GM04503 (cell line): ENCODE measurements at regions not wholly inside any gene's neighbourhood (a gene's known extent, or its start where the extent isn't known, plus 50 kb on each side); places are given as distances from the start of the nearest gene placed in this dataset.

Source experiments
- DNase-seq: peaks from one replicate; pipeline ENCODE4 v3.0.0-alpha.2; 2012; ENCODE audit warnings: low read depth

GRCh38 chr11:113634940-113635575 is 71.0 kb downstream of the TMPRSS5 start:
- DNase-seq = no peak

- DNase-seq = peak; percentile 73
Measured at GRCh38 chr11:113632981-113633380, 73.1 kb downstream of the TMPRSS5 start.

GRCh38 chr11:113629562-113629961 is 76.5 kb downstream of the TMPRSS5 start:
- DNase-seq = no peak

GRCh38 chr11:113628912-113629311 is 77.2 kb downstream of the TMPRSS5 start:
- no peak for DNase-seq

- DNase-seq = no peak
Measured at GRCh38 chr11:113627946-113628345, 78.2 kb downstream of the TMPRSS5 start.

- no peak for DNase-seq
Measured at GRCh38 chr11:113627297-113627696, 78.8 kb downstream of the TMPRSS5 start.

GRCh38 chr11:113626736-113627135 is 79.4 kb downstream of the TMPRSS5 start:
- no peak for DNase-seq

GRCh38 chr11:113623114-113623513 is 83.0 kb downstream of the TMPRSS5 start:
- DNase-seq = no peak

DNA sequence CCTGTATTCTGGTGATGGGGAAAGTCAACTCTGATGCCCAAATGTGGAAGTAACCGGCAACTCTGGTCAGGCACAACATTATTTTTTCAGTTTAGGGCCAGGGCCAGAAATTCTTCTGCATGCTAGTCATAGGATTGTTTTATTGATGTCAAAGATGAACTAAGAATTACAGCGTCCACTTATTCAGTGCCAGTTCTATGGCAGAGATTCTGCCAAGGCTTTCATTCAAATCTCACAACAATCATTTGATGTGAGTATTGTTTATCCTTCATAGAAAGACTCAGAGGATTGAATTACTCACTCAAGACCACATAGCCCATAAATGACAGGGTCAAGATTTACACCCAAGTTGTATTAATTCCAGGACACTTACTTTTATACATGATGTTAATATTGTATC is 87.7 kb downstream of the TMPRSS5 start:
- DNase-seq = peak; percentile 65

DNA sequence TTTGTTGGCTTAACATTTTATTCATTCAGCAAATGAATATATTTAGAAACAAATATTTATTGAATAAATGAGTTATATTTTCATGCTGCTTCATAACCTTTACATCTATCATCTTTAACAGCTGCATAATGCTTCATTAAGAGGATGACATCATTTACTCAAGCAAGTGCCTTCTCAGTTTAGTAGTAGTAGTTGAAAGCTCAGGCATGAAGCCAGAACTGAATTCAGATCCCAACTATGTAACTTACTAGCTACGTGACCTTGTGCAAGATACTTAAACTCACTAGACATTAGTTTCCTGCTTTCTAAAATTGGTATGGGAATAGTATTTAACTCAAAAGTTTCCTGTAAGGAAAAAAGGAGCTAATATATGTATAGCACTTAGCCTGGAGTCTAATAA is 90.3 kb downstream of the TMPRSS5 start:
- DNase-seq = peak; percentile 25

DNA sequence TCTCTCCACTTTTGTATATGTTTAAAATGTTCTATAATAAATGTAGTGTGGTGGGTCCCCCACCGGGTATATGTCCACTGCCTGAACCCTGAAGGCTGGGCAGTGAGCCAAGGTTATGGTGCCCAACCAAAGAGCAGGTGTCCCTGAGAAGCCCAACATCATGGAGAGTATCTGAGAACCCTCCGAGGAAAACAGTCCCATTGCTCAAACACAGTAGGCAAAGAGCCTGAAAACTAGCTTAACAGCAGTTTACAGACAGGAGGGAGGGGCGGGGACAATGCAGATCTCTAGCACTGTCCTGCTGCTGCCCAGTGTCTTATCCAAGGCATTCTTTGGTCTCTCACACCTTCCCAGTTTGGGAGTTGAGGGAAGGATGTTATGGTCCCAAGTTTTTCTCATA is 91.0 kb downstream of the TMPRSS5 start:
- no peak for DNase-seq

DNA sequence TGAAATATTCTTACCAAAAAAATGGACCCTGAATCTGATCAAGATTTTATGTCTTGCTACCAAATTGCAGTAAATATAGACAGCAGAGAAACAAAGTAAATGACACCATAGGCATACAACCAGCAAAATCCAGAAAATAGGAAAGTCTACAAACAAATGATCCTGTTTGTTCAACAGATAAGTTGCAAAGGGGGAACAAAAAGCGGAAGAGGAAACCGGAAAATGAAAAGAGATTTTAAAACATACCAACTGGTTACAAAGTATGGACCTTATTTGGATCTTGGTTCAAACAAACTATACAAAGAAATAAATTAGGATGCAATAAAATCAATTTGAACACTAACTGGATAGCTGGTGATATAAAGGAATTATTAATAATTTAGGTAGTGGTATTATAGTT is 92.0 kb downstream of the TMPRSS5 start:
- no peak for DNase-seq

DNA sequence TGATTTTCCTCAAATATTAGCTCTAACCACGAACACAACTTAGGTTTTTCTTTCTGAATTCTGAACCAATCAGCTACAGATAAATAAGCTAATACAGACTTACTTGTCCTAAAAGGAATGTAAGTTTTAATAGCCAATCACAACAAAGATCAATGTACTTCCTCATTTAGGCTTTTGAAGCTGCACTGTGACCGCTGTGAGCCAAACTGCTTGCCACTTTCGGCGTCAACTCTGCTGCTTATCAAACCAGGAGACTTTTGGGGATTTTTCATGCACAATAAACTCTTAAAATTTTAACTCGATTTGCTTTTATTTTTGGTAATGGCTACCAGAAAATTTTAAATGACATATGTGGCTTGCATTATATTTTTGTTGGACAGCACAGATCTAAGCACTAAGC is 92.5 kb downstream of the TMPRSS5 start:
- no peak for DNase-seq

- no peak for DNase-seq
Measured at GRCh38 chr11:113604186-113604585, 101.9 kb downstream of the TMPRSS5 start.

DNA sequence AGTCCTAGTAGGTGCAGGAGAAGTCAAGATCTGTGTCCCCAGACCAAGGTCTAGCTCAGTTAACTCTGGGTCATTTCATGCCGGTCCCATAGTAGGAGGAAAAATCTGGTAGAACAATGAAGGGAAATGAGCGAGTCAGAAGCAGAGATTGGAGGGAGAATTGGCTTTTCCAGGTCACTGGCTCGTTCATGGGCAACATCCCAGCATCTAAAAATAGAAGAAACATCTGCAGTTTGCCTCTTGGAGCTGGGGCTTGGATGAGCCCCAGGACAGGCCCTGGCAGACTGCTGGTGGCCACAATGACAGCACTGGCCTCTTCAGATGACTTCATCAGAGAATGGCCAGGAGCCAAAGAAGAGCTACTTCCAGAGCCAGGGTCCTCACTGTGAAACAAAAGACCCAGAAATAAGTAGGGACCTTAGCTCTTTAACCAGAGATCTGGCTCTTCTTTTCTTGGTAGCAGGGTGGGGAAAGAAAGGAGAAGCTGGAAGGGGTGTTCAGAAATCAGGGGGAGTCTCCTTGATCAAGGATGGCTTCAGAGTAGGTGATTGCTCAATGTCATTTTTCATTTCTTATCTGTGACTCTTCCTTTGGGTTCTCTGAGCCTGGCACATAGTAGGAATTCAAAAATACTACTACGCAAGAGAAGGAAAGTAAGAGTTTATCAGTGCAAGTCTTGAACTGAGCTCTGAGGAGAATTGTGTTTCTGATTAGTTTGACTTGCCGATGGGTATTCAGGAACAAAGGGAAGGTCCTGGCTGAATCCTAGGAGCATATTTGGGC is 102.6 kb downstream of the TMPRSS5 start:
- peak; percentile 31 for DNase-seq

DNA sequence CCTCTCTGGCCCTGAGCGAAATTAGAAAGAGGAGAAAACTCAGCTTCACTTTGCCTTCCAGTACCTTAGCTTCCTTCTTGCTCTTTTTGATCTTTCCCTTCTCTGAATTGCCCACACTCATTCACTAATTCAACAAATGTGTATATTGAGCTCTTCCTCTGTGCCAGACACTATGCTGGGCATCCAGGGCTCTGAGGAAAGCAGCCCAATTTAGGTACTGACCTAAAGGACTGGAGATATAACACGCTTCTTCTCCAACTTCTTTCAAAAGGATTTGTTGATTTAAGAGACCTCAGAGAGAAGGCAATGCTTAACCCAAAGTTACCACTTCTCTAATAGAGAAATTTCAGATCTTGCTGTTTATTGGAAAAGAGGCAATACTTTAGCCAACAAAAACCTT is 103.6 kb downstream of the TMPRSS5 start:
- no peak for DNase-seq

GRCh38 chr11:113596658-113597057 is 109.5 kb downstream of the TMPRSS5 start:
- DNase-seq = no peak

DNA sequence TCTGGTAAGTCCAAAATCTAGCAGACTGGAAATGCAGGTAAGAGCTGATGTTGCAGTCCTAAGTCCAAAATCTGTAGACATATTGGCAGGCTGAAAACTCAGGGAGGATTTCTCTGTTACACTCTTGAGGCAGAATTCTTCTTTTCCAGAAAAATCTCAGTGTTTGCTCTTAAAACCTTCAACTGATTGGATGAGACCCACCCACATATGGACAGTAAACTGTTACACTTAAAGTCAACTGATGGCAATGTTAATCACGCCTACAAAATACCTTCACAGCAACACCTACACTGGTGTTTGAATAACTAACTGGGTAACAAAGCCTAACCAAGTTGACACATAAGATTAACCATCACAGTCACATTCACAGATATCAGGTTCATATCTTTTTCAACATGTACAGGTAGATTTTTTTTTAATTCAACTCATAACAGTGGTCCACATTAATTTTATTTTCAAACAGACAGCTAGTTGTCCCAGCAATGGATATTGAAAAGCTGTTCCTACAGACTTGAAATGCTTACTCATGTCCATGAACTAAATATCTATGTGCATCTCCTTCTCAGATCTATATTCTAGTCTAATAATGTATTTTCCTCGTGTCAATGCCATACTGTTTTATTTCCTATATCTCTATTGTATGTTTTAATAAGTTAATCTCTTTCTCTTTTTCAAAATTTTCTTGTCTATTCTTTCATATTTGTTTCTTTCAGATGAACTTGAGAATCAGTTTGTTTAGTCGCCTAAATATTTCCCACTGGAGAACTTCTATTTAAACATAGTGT is 110.1 kb downstream of the TMPRSS5 start:
- DNase-seq = no peak

GRCh38 chr11:113593698-113594308 is 112.3 kb downstream of the TMPRSS5 start:
- peak; percentile 42 for DNase-seq

DNA sequence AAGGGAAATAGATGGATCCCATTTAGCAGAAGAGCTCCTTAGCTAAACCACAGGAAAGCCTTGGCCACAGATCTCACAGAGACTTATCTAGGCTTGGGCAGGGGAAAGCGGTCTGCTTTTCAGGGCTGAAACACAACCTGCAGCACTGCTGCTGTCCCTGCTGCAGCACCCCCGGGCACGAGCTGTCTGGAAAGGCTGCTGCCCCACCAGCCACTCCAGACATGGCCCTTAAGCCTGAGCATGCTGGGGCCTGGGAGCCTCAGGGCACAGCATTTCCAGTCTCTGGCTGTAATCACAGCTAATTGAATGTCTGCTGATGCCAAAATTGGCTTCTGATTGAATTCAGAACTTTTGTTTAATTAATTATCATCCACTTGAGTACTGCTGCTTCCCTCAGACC is 115.0 kb downstream of the TMPRSS5 start:
- DNase-seq = no peak

GRCh38 chr11:113587308-113587739 is 112.1 kb upstream of the DRD2 start:
- no peak for DNase-seq

DNA sequence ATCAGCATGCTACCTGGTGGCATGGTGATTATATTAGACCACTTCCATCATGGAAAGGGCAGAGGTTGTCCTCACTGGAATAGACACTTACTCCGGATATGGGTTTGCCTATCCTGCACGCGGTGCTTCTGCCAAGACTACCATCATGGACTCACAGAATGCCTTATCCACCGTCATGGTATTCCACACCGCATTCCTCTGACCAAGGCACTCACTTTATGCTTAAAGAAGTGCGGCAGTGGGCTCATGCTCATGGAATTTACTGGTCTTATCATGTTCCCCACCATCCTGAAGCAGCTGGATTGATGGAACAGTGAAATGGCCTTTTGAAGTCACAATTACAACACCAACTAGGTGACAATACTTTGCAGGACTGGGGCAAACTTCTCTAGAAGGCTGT is 109.2 kb upstream of the DRD2 start:
- no peak for DNase-seq

DNA sequence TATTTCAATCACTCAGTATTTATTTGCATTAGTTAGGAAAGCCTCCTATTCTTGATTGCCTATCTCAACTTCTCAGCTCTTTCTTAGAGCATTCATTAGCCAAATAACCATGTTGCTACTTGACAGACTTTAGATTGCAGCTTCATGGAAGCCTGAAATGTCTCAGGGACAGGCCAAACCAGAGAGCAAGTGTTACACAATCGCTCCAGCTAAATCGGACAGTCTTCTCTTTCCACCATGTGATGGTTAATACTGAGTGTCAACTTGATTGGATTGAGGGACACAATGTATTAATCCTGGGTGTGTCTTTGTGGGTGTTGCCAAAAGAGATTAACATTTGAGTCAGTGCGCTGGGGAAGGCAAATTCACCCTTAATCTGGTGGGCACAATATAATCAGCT is 106.5 kb upstream of the DRD2 start:
- no peak for DNase-seq
